Osteocyte (in vitro differentiated cells): ENCODE measurements at regions not wholly inside any gene's neighbourhood (a gene's known extent, or its start where the extent isn't known, plus 50 kb on each side); places are given as distances from the start of the nearest gene placed in this dataset.
A peak's percentile ranks its signal among the peaks of the same experiment; 100 is the strongest.

Source experiments
- DNase-seq: peaks from one replicate; pipeline ENCODE4 v3.0.0; 2021; ENCODE audit warnings: mixed read lengths; ENCODE audit not compliant: unreplicated experiment; ENCODE audit errors: extremely low spot score
- H3K27ac Mint-ChIP-seq: one replicate; pipeline ENCODE4 v1.8.0; 2021; ENCODE audit warnings: mild to moderate bottlenecking, mixed read lengths; ENCODE audit not compliant: unreplicated experiment
- H3K27me3 Mint-ChIP-seq: one replicate; pipeline ENCODE4 v1.8.0; 2021; ENCODE audit warnings: mixed read lengths; ENCODE audit not compliant: unreplicated experiment
- H3K36me3 Mint-ChIP-seq: one replicate; pipeline ENCODE4 v1.8.0; 2021; ENCODE audit warnings: mixed read lengths; ENCODE audit not compliant: unreplicated experiment
- H3K4me1 Mint-ChIP-seq: one replicate; pipeline ENCODE4 v1.8.0; 2021; ENCODE audit warnings: mixed read lengths; ENCODE audit not compliant: unreplicated experiment
- H3K4me3 Mint-ChIP-seq: one replicate; pipeline ENCODE4 v1.8.0; 2021; ENCODE audit warnings: mild to moderate bottlenecking, moderate library complexity, mixed read lengths; ENCODE audit not compliant: unreplicated experiment
- H3K9me3 Mint-ChIP-seq: one replicate; pipeline ENCODE4 v1.8.0; 2021; ENCODE audit warnings: mixed read lengths; ENCODE audit not compliant: unreplicated experiment
- CTCF ChIP-seq: fragments of 200-600 bp; sonication (generic); IDR thresholded peaks from 2 replicates; pipeline ENCODE4 v1.5.0; 2021; ENCODE audit warnings: antibody characterized with exemption, mild to moderate bottlenecking, moderate library complexity

GRCh38 chr2:102078773-102079172 is 63.8 kb upstream of the IL1R1 start:
- DNase-seq, result no peak
- Mint-ChIP-seq H3K9me3 (peaks cover 4% of the 10 kb centered on the region), H3K27ac (no peak overlapping the region), H3K27me3 (no peaks in the 10 kb centered on the region), H3K36me3 (no peaks in the 10 kb centered on the region), H3K4me1 (peaks cover 13% of the 10 kb centered on the region), H3K4me3 (no peak overlapping the region)
- TF ChIP-seq CTCF, result no peak

GRCh38 chr2:102080451-102081242 is 61.9 kb upstream of the IL1R1 start:
- Mint-ChIP-seq H3K9me3 (peaks cover 4% of the 10 kb centered on the region), H3K27ac (peak overlapping the region; percentile 14), H3K36me3 (no peaks in the 10 kb centered on the region), H3K27me3 (no peaks in the 10 kb centered on the region), H3K4me3 (no peak overlapping the region), H3K4me1 (peaks cover 29% of the 10 kb centered on the region)
- no peak for DNase-seq
- TF ChIP-seq CTCF, result no peak

GRCh38 chr2:102081243-102081522 is 61.4 kb upstream of the IL1R1 start:
- H3K4me3 Mint-ChIP-seq, result no peak overlapping the region
- H3K4me1 Mint-ChIP-seq, result peaks cover 34% of the 10 kb centered on the region
- H3K36me3 Mint-ChIP-seq, result no peaks in the 10 kb centered on the region
- H3K27me3 Mint-ChIP-seq, result no peaks in the 10 kb centered on the region
- TF ChIP-seq CTCF, result no peak
- DNase-seq, result no peak
- H3K27ac Mint-ChIP-seq, result no peak overlapping the region
- H3K9me3 Mint-ChIP-seq, result peaks cover 4% of the 10 kb centered on the region

GRCh38 chr2:102081606-102082005 is 60.9 kb upstream of the IL1R1 start:
- Mint-ChIP-seq H3K27me3 (no peaks in the 10 kb centered on the region), H3K27ac (no peak overlapping the region), H3K9me3 (peaks cover 4% of the 10 kb centered on the region), H3K4me3 (no peak overlapping the region), H3K36me3 (no peaks in the 10 kb centered on the region), H3K4me1 (peaks cover 37% of the 10 kb centered on the region)
- TF ChIP-seq CTCF, result no peak
- DNase-seq, result no peak

GRCh38 chr2:102082571-102083392 is 59.8 kb upstream of the IL1R1 start:
- H3K4me3 Mint-ChIP-seq, result peak overlapping the region; percentile 3
- H3K27ac Mint-ChIP-seq, result peak overlapping the region; percentile 86
- no peak for DNase-seq
- no peaks in the 10 kb centered on the region for H3K27me3 Mint-ChIP-seq
- peaks cover 37% of the 10 kb centered on the region for H3K4me1 Mint-ChIP-seq
- H3K36me3 Mint-ChIP-seq, result no peaks in the 10 kb centered on the region
- TF ChIP-seq CTCF, result no peak
- peaks cover 3% of the 10 kb centered on the region for H3K9me3 Mint-ChIP-seq
